ENCODE measurements at regions not wholly inside any gene's neighbourhood (a gene's known extent, or its start where the extent isn't known, plus 50 kb on each side); places are given as distances from the start of the nearest gene placed in this dataset.

DNA sequence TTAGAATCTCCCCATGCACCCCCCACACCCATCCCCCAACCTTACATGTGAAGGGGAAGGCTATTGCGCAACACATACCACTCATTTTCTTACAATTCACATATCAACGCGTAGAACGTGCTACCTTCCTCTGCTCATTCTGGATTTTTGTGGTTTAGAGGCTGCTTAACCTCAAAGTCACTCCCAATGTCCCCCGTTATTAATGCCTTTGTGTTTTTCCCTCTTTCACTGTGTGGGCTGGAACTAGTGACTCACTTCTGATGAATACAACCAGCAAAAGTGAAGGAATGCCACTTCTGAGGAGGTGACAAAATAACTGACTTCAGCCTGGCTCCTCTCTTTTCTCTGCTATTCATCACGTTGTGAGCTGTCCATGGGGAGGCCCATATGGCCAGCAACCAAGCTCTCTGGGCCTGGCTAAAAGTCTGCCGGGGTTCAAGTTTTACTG is 342.5 kb upstream of the NXPH2 start:
- no peak for TF ChIP-seq TAF1 (IDR thresholded peaks at IDR 0.05; ENCODE audit: low read depth)
- no peak for TF ChIP-seq EP300 (IDR thresholded peaks at IDR 0.05; ENCODE audit: borderline replicate concordance)
- no peak for TF ChIP-seq REST (IDR thresholded peaks at IDR 0.05; ENCODE audit: low read depth)
- no peak for TF ChIP-seq RAD21 (IDR thresholded peaks at IDR 0.05; ENCODE audit: low read depth)
- no peak for TF ChIP-seq ZBTB7A (IDR thresholded peaks at IDR 0.05; ENCODE audit: low read depth)
- no peak for TF ChIP-seq CREB1 (IDR thresholded peaks at IDR 0.05; ENCODE audit: low read depth)

Measured in Ishikawa (cell line).